ENCODE measurements at regions not wholly inside any gene's neighbourhood (a gene's known extent, or its start where the extent isn't known, plus 50 kb on each side); places are given as distances from the start of the nearest gene placed in this dataset.

DNA sequence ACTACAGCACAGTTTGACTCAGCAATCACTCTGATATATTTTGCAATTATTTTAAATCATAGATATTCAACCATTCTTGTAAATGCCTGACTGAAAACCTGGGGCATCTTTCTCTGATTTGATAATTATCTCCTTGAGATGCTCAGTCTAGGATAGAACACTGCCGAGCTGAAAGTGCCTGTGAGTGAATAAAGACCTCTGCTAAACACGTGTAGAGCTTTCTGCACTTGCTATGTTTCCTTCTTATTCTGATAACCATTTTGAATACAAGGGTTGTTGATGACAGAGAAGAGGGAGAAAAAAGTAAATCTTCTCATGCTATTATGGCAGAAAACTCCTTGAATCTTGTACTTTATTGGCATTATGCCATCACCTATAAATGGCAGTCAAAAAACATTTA is 1843.4 kb upstream of the IGFBP7 start:
- TF ChIP-seq ASH2L (IDR thresholded peaks at IDR 0.05; ENCODE audit: low read length) (no peak), POLR2A (IDR thresholded peaks at IDR 0.05; ENCODE audit: control extremely low read depth in 1 of 2, low read depth in 2 of 2, low read length in 2 of 2) (no peak), EZH2 (IDR thresholded peaks at IDR 0.05; ENCODE audit: low read depth, low read length, severe bottlenecking) (no peak), CHD1 (IDR thresholded peaks at IDR 0.05; ENCODE audit: low read depth, low read length) (no peak), BACH1 (IDR thresholded peaks at IDR 0.05; ENCODE audit: low read length) (no peak), JUN (IDR thresholded peaks at IDR 0.05; ENCODE audit: low read depth, low read length) (no peak), HDAC2 (IDR thresholded peaks at IDR 0.05; ENCODE audit: borderline replicate concordance in 1 of 2, low read depth in 2 of 2, low read length in 2 of 2) (no peak), CEBPB (IDR thresholded peaks at IDR 0.05; ENCODE audit: low read depth, low read length) (no peak), GABPA (IDR thresholded peaks at IDR 0.05; ENCODE audit: borderline replicate concordance, insufficient read depth, low read length) (no peak), ZNF274 (IDR thresholded peaks at IDR 0.05; ENCODE audit: borderline replicate concordance, extremely low read depth, low read length) (no peak), RXRA (IDR thresholded peaks at IDR 0.05; ENCODE audit: insufficient read depth, low read depth, low read length) (no peak)
- TF ChIP-seq, protein P1, sequence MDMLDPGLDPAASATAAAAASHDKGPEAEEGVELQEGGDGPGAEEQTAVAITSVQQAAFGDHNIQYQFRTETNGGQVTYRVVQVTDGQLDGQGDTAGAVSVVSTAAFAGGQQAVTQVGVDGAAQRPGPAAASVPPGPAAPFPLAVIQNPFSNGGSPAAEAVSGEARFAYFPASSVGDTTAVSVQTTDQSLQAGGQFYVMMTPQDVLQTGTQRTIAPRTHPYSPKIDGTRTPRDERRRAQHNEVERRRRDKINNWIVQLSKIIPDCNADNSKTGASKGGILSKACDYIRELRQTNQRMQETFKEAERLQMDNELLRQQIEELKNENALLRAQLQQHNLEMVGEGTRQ (IDR thresholded peaks at IDR 0.05; ENCODE audit: low read length) = no peak
- TF ChIP-seq, protein P2, sequence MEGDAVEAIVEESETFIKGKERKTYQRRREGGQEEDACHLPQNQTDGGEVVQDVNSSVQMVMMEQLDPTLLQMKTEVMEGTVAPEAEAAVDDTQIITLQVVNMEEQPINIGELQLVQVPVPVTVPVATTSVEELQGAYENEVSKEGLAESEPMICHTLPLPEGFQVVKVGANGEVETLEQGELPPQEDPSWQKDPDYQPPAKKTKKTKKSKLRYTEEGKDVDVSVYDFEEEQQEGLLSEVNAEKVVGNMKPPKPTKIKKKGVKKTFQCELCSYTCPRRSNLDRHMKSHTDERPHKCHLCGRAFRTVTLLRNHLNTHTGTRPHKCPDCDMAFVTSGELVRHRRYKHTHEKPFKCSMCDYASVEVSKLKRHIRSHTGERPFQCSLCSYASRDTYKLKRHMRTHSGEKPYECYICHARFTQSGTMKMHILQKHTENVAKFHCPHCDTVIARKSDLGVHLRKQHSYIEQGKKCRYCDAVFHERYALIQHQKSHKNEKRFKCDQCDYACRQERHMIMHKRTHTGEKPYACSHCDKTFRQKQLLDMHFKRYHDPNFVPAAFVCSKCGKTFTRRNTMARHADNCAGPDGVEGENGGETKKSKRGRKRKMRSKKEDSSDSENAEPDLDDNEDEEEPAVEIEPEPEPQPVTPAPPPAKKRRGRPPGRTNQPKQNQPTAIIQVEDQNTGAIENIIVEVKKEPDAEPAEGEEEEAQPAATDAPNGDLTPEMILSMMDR (IDR thresholded peaks at IDR 0.05; ENCODE audit: control extremely low read depth in 1 of 3, insufficient read depth in 1 of 3, low read depth in 1 of 3, low read length in 3 of 3) = no peak
